Duodenal mucosa (tissue), 2 donors: ENCODE measurements at regions not wholly inside any gene's neighbourhood (a gene's known extent, or its start where the extent isn't known, plus 50 kb on each side); places are given as distances from the start of the nearest gene placed in this dataset.

ENCODE experiments used
- H3K27ac ChIP-seq: one replicate; pipeline ENCODE4 v1.7.0; 2013; ENCODE audit warnings: low read depth, low read length
- H3K27me3 ChIP-seq, 2 donors: one replicate each; pipeline ENCODE4 v1.7.0; 2013; ENCODE audit warnings: low read length in 2 of 2, control low read depth in 1 of 2; ENCODE audit not compliant: insufficient read depth in 2 of 2, control insufficient read depth in 1 of 2
- H3K36me3 ChIP-seq, 2 donors: one replicate each; pipeline ENCODE4 v1.7.0; 2013; ENCODE audit warnings: low read length in 2 of 2, control low read depth in 1 of 2; ENCODE audit not compliant: insufficient read depth in 2 of 2, control insufficient read depth in 1 of 2
- H3K4me1 ChIP-seq, 2 donors: one replicate each; pipeline ENCODE4 v1.7.0; 2013; ENCODE audit warnings: low read length in 2 of 2, control low read depth in 1 of 2; ENCODE audit not compliant: insufficient read depth in 2 of 2, control insufficient read depth in 1 of 2
- H3K4me3 ChIP-seq, 2 donors: one replicate each; pipeline ENCODE4 v1.7.0; 2013; ENCODE audit warnings: low read length in 2 of 2, low read depth in 1 of 2
- H3K9ac ChIP-seq, 2 donors: one replicate each; pipeline ENCODE4 v1.7.0; 2013; ENCODE audit warnings: low read length in 2 of 2, low read depth in 1 of 2
- H3K9me3 ChIP-seq, 2 donors: one replicate each; pipeline ENCODE4 v1.7.0; 2013; ENCODE audit warnings: low read length in 2 of 2, control low read depth in 1 of 2; ENCODE audit not compliant: control insufficient read depth in 1 of 2

DNA sequence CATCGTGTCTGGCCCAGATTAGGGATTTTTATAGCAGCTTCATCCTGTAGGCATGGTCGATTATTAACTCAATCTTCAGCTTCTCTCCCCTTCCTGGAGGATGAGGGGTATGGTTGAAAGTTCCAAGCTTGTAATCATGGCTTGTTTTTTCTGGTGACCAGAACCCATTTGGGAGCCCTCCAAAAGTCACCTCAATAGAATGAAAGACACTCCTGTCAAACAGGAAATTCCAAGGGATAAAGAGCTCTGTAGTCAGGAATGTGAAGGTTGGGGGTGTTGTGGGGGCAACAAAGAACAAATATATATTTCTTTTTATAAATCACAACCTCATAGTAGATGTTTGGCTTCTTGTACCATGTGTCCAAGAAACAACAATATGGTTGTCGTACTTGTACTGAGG lies 212.7 kb upstream of the ESRRG start:
- no peak overlapping the region for H3K4me3 ChIP-seq
- H3K27me3 ChIP-seq, result no peaks in the 10 kb centered on the region
- no peak overlapping the region for H3K9ac ChIP-seq
- H3K4me1 ChIP-seq, result no peaks in the 10 kb centered on the region
- no peaks in the 10 kb centered on the region for H3K36me3 ChIP-seq
- H3K9me3 ChIP-seq, result no peaks in the 10 kb centered on the region
- H3K27ac ChIP-seq, result no peak overlapping the region

DNA sequence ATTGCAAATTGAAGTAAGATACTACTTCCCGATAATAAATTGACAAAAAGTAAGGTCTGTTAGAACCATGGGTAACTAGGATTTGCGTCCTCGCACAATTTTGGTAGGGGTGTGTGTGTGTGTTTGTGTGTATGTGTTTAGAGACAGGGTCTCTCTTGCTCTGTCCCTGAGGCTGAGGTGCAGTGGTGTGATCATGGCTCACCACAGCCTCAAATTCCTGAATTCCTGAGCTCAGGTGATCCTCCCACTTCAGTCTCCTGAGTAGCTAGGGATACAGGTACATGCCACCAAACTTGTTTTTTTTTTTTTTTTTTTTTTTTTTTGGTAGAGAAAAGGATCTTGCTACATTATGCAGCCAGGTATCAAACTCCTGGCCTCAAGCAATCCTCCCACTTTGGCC lies 209.2 kb upstream of the ESRRG start:
- Histone ChIP-seq H3K27ac (no peak overlapping the region), H3K36me3 (no peaks in the 10 kb centered on the region), H3K9me3 (no peaks in the 10 kb centered on the region), H3K9ac (no peak overlapping the region), H3K4me3 (no peak overlapping the region), H3K4me1 (no peaks in the 10 kb centered on the region), H3K27me3 (no peaks in the 10 kb centered on the region)

DNA sequence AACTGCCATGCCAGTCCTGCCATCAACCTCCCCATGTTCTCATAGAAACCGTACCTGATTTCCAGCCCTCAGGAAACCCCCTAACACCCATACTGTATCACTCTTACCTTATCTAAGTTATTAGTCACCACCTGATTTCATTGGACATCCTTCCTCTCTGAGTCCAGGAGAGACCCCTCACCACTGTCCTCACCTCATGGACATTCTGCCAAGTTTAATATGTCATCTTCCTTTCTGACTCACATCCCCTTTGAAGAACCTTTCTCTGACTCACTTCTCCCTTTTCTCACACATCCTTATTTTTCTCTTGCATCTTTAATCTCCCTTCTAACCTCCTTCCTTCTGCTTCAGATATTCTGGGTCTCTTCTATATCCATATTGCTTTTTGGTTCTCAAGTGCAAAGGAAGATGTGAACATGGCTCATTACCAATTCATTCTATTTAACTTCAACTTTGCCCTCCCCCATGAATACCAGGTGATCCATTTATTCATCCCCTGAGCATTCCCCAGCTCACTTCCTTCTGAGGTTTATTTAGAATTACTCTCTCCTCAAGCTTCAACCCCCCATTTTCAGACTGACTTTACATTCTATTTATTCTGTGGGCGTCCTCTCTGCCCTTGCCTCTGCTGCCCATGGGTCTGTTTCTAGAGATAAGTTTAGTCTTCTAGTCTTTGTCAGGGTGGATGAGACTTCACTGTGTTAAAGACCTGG lies 206.8 kb upstream of the ESRRG start:
- Histone ChIP-seq H3K4me1 (peaks cover 3% of the 10 kb centered on the region in 2 donors), H3K9ac (no peak overlapping the region), H3K9me3 (no peaks in the 10 kb centered on the region), H3K27ac (no peak overlapping the region), H3K36me3 (no peaks in the 10 kb centered on the region), H3K27me3 (no peaks in the 10 kb centered on the region), H3K4me3 (no peak overlapping the region)

DNA sequence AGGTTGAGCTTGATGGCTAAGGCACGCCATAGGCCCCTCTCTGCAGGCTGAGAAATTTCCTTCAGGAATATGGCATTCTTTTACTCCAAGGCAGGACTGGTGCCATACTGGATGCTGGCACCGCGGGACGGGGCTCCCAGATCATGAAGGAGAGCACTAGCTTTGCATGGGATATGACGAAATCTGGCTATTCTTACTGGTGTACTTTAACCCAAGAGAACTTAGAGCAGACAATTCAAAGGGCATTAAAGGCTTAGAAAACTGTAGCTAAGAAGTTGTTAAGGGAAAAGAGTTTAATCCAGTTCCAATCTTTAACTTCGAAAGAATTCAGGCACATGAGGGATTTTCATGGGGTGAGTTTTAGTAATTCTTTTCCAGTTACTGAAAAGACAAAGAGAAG lies 204.4 kb upstream of the ESRRG start:
- Histone ChIP-seq H3K27me3 (no peaks in the 10 kb centered on the region), H3K4me3 (no peak overlapping the region), H3K4me1 (peaks cover 6 to 7% of the 10 kb centered on the region in 2 donors), H3K36me3 (no peaks in the 10 kb centered on the region), H3K9ac (no peak overlapping the region), H3K27ac (no peak overlapping the region), H3K9me3 (no peaks in the 10 kb centered on the region)

DNA sequence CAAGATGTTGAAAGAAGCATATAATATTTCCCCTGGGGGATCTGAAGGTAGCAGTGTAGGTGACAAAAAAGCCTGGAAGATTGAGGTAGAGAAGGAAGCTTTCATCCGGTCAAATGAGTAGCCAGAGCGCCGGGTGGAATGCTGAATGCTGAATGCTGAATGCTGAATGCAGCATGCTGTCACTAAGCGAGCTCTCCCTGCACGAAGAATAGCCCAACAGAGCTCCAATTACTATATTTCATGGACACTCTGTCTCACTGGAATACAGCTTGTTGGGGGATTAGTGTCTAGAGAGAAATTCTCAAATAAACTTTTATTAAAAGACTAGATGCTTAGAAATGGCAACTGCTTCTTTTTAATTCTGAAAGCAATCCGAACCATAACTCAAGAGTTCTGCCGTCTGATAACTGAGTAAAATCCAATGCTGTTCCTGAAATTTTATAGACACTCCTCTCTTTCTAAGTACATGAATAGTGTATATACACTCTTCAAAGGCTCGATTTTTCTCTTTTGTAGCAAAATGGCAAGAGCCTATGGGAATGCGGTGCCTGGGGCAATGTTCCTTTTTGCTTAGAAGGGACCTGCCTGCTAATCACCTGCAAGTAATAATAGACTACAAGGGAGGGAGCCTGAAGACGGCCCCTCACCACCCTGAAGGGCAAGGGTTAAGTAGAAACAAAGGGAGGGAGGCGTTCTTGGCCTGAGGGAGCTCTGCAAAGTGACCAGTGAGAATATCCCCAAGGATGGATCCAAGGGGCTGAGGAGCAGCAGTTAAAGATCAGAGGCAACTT lies 203.7 kb upstream of the ESRRG start:
- H3K4me1 ChIP-seq, result peaks cover 9 to 13% of the 10 kb centered on the region in 2 donors
- no peaks in the 10 kb centered on the region for H3K36me3 ChIP-seq
- no peaks in the 10 kb centered on the region for H3K9me3 ChIP-seq
- H3K4me3 ChIP-seq, result no peak overlapping the region
- no peak overlapping the region for H3K9ac ChIP-seq
- H3K27ac ChIP-seq, result no peak overlapping the region
- no peaks in the 10 kb centered on the region for H3K27me3 ChIP-seq

DNA sequence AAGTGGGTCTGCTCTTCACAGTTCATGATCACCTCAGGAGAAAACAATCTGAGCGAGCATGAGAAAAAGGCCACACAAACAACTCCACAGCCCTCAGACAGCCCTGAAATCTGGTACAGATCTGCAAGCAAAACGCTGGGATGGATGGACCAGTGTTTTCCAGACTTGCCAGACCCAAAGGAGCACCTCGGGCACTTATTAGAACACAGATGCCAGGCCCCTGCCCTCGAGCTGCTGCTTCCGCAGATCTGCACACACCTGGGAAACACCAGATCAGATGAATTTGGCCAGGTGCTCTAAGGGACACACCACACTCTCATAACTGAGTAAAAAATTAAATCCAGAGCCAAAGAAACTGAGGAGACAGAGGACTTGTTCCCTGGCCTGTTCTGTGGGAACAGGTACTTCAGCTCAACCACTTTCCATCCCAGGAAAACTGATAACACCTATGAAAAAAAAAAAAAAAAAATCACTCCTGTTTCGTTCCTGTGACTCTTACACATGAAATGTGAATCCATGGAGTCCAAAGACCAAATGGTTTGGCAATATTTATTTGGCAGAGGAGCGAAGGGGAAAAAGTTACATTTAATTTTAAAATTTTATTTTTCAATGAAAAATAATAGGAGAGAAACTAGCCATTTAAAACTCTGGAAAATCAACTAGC lies 202.9 kb upstream of the ESRRG start:
- no peaks in the 10 kb centered on the region for H3K27me3 ChIP-seq
- H3K9ac ChIP-seq, result no peak overlapping the region
- no peak overlapping the region for H3K4me3 ChIP-seq
- peaks cover 12 to 17% of the 10 kb centered on the region in 2 donors for H3K4me1 ChIP-seq
- no peaks in the 10 kb centered on the region for H3K36me3 ChIP-seq
- H3K27ac ChIP-seq, result no peak overlapping the region
- H3K9me3 ChIP-seq, result no peaks in the 10 kb centered on the region

DNA sequence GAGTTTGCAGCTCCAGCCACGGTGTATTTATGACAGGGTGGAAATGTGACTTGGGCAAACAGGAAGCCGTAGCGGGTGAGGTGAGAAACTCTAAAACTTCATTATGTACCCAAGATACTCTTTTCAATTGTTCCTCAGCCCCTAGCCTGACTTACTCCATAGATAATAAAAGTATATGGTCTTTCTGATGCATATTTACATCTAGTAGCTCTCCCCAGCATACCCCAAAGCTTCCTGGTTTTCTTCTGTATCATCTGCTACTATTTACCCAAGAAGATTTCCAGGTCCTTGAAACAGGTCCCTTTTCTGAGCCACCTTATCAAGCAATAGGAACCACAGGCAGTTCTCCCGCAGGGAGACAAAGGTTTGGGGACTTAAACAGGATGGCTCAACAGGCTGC lies 201.5 kb upstream of the ESRRG start:
- no peak overlapping the region for H3K4me3 ChIP-seq
- H3K9me3 ChIP-seq, result no peaks in the 10 kb centered on the region
- no peaks in the 10 kb centered on the region for H3K27me3 ChIP-seq
- no peaks in the 10 kb centered on the region for H3K36me3 ChIP-seq
- no peak overlapping the region for H3K27ac ChIP-seq
- peaks cover 12 to 17% of the 10 kb centered on the region in 2 donors for H3K4me1 ChIP-seq
- no peak overlapping the region for H3K9ac ChIP-seq

DNA sequence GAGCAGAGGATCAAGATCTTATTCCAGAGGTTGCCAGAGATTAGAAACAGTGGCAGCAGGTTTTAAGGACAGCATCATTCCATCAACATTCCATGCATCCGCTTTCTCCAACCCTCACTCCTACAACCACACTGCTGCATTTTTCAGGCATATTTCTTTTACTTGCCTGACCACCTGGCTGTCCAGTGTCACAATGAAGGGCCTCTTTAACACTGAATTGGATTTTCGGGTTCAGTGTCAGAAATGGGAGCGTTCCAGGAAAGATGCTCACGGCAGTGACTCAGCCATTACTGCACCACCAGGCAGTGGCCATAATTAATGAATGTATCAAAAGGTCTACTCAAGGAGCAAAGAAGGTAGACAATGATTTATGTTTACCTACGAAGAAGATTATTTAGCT lies 200.4 kb upstream of the ESRRG start:
- H3K4me3 ChIP-seq, result no peak overlapping the region
- H3K9me3 ChIP-seq, result no peaks in the 10 kb centered on the region
- H3K27ac ChIP-seq, result no peak overlapping the region
- no peak overlapping the region for H3K9ac ChIP-seq
- H3K4me1 ChIP-seq, result peaks cover 12 to 17% of the 10 kb centered on the region in 2 donors
- no peaks in the 10 kb centered on the region for H3K27me3 ChIP-seq
- no peaks in the 10 kb centered on the region for H3K36me3 ChIP-seq

DNA sequence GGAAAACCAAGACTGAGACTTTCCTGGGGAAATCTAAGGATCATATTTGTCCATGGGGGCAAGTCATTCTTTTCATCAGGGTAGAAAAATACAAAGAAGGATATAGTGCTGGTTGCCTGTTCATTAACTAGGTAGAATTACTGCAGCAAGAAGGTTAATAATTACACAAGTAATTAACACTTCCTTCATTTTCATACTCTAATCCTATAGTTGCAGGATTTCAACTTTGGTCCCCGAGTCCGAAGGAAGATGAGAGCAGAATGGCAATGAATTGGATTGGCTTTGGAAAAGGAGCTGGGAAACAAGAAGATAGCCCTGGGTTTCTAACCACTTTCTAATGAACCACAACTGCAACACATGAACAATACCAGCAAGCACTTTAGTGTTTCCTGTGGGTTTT lies 199.2 kb upstream of the ESRRG start:
- Histone ChIP-seq H3K4me1 (peaks cover 12 to 17% of the 10 kb centered on the region in 2 donors), H3K27me3 (no peaks in the 10 kb centered on the region), H3K36me3 (no peaks in the 10 kb centered on the region), H3K9ac (no peak overlapping the region), H3K4me3 (no peak overlapping the region), H3K9me3 (no peaks in the 10 kb centered on the region), H3K27ac (no peak overlapping the region)

DNA sequence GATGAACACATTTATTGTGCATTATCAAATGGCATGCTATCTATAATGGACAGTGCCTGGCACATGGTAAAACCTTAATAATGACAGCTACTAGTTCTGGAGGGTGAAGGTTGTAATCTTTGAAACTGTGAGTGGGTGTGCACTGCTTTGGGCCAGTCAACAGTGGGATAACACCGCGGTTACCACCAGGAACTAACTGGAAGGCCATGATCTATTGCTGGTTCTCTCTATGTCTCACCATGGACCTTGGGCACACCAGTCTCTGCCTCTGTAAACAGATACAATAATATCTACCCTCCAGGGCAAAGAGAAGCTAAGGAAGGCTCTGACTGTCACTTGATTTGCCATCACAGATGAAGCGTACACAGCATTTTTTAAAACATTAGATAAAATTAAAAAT lies 198.6 kb upstream of the ESRRG start:
- Histone ChIP-seq H3K36me3 (no peaks in the 10 kb centered on the region), H3K27me3 (no peaks in the 10 kb centered on the region), H3K27ac (no peak overlapping the region), H3K9ac (no peak overlapping the region), H3K9me3 (no peaks in the 10 kb centered on the region), H3K4me3 (no peak overlapping the region), H3K4me1 (peaks cover 12 to 17% of the 10 kb centered on the region in 2 donors)
